Activated naive CD8-positive, alpha-beta T cell treated with anti-CD3 and anti-CD28 coated beads, Interleukin-2, amount 10 ng/mL, durations not matched to agents 7 days and 5 days (primary cell): ENCODE measurements at regions not wholly inside any gene's neighbourhood (a gene's known extent, or its start where the extent isn't known, plus 50 kb on each side); places are given as distances from the start of the nearest gene placed in this dataset.
"Not testable (repeated sequence)": the region's sequence is repeated elsewhere in the genome, so short reads cannot be mapped to it uniquely, and the experiment has no call there.

Experiments used
- ATAC-seq: fragments of 150-1000 bp; cut with Tn5 transposase; one replicate; pipeline ENCODE4 v1.10.0; 2021; ENCODE audit warnings: low read depth, moderate library complexity
- POLR2A ChIA-PET: fragments of 350-600 bp; sonication (Branson Sonifier 250); formaldehyde crosslinking; loops from one replicate; lab custom pipeline; 2021; ENCODE audit warnings: antibody characterized with exemption; lab: Charles Lee
- DNase-seq: peaks from one replicate; pipeline ENCODE4 v3.0.0; 2021
- H3K27ac Mint-ChIP-seq: one replicate; pipeline ENCODE4 v1.8.0; 2022; ENCODE audit warnings: mild to moderate bottlenecking, mixed read lengths
- H3K27me3 Mint-ChIP-seq: one replicate; pipeline ENCODE4 v1.8.0; 2022; ENCODE audit warnings: mild to moderate bottlenecking, moderate library complexity, mixed read lengths
- H3K36me3 Mint-ChIP-seq: one replicate; pipeline ENCODE4 v1.8.0; 2021; ENCODE audit warnings: mild to moderate bottlenecking, mixed read lengths
- H3K4me1 Mint-ChIP-seq: one replicate; pipeline ENCODE4 v1.8.0; 2021; ENCODE audit warnings: mixed read lengths
- H3K4me3 Mint-ChIP-seq: one replicate; pipeline ENCODE4 v1.8.0; 2022; ENCODE audit warnings: mild to moderate bottlenecking, moderate library complexity, mixed read lengths
- H3K9me3 Mint-ChIP-seq: one replicate; pipeline ENCODE4 v1.8.0; 2021; ENCODE audit warnings: mixed read lengths

DNA sequence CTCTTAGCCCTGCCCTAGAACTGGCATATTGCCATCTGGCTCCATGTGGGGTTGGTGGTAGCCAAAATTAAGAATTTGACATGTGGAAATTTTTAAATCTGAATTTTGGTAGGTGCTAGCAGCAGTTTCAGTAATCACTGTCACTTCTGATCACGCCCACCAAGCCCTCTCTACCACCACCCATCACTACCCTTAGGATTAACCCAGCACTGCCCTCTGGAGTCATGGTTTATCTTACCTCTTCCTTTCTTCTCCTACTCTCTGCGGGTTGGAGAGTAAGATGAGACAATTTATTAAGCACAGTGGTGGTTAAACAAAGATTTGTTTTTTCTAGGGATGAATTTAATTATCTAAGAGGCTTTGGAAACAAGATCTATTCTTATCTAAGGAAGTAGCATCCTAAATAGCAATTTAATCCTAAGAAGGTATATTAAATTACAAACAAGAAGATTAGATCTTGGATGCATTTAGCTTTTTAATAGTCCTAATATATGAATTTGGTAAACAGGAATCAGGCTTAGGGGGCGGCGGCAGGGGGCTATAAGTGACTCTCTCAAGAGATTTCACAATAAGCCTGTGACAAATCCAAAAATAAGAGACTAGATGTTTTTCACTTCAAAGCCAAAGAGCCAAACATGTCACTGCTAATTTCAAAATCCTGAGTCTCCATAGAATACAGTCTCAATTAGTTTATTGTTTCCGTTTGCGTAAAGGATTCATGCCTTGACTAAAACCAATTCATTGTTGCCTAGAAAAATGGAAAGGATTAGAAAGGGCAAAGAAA is 498.4 kb upstream of the UBE2E2 start:
- POLR2A ChIA-PET = no interaction called here
- Mint-ChIP-seq H3K4me1 (no peaks in the 10 kb centered on the region), H3K36me3 (no peaks in the 10 kb centered on the region), H3K9me3 (peaks cover 12% of the 10 kb centered on the region), H3K27me3 (no peaks in the 10 kb centered on the region), H3K4me3 (no peak overlapping the region), H3K27ac (no peak overlapping the region)
- DNase-seq (no peak), ATAC-seq (no peak)

DNA sequence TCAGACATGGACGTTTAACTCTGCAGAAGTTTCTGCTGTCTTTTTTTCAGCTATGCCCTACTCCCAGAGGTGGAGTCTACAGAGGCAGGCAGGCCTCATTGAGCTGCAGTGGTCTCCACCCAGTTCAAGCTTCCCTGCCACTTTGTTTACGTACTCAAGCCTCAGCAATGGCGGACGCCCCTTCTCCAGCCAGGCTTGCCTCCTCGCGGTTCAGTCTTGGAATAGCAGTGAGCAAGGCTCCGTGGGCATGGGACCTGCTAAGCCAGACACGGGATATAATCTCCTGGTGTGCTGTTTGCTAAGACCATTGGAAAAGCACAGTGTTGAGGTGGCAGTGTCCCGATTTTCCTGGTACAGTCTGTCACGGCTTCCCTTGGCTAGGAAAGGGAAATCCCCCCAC is 496.2 kb upstream of the UBE2E2 start:
- DNase-seq, POLR2A ChIA-PET, H3K36me3 Mint-ChIP-seq, ATAC-seq, H3K4me1 Mint-ChIP-seq, H3K4me3 Mint-ChIP-seq, H3K27me3 Mint-ChIP-seq, H3K27ac Mint-ChIP-seq: not testable (repeated sequence)
- H3K9me3 Mint-ChIP-seq = peaks cover 12% of the 10 kb centered on the region

DNA sequence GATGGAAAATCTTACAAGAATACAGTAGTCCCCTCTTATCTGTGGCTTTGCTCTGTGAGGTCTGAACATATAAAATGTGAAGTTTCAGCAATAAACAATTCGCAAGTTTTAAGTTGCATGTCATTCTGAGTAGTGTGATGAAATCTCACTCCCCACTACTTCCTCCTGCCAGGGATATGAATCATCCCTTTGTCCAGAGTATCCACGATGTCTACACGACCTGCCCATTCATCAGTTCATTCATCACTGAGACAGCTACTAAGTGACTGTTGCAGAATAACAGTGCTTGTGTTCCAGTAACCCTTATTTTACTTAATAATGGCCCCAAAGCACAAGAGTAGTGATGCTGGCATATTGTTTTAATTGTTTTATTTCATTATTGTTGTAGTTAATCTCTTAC is 489.2 kb upstream of the UBE2E2 start:
- H3K4me3 Mint-ChIP-seq = no peak overlapping the region
- H3K27ac Mint-ChIP-seq = no peak overlapping the region
- DNase-seq (no peak), ATAC-seq (no peak)
- POLR2A ChIA-PET = no interaction called here
- H3K36me3 Mint-ChIP-seq = no peaks in the 10 kb centered on the region
- peaks cover 6% of the 10 kb centered on the region for H3K9me3 Mint-ChIP-seq
- no peaks in the 10 kb centered on the region for H3K27me3 Mint-ChIP-seq
- no peaks in the 10 kb centered on the region for H3K4me1 Mint-ChIP-seq

DNA sequence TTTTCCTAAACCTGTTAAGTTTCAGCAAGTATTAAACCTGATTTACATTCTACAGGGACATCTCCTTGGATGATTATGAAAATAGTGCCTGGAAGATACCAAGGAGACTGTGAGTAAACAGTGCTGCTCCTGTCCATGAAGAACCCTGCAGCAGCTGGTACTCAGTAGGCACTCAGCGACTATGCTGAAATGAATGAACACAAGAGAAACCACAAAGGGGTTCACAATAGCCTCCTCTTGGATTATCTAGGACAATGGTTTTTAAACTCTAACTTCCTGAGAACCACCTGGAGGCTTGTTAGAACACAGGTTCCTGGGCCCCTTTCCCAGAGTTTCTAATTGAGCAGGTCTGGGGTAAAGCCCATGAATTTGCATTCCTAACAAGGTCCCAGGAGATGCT is 488.4 kb upstream of the UBE2E2 start:
- Mint-ChIP-seq H3K4me3 (no peak overlapping the region), H3K27me3 (no peaks in the 10 kb centered on the region), H3K4me1 (no peaks in the 10 kb centered on the region), H3K27ac (no peak overlapping the region), H3K36me3 (no peaks in the 10 kb centered on the region), H3K9me3 (peaks cover 2% of the 10 kb centered on the region)
- POLR2A ChIA-PET = no interaction called here
- DNase-seq (no peak), ATAC-seq (no peak)

DNA sequence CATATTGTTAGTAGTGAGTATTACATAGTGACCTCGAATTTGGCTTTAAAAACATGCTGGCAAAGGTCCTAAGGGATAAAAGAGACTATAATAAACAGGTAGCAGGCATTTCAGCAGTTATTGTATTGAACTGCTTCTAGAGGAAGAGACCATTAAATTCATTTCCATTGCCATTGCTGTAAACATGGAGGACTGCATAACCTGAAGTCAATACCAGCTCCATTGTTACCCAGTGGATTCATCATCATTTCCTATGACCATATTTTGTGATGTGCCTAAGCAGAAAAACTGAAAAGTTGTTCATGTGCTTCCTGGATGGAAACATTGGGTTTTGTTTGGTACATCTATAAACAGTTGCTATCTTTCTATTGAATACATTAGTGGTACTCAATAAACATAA is 482.5 kb upstream of the UBE2E2 start:
- Mint-ChIP-seq H3K4me1 (no peaks in the 10 kb centered on the region), H3K9me3 (peaks cover 2% of the 10 kb centered on the region), H3K36me3 (no peaks in the 10 kb centered on the region), H3K4me3 (no peak overlapping the region), H3K27me3 (no peaks in the 10 kb centered on the region), H3K27ac (no peak overlapping the region)
- ATAC-seq = no peak
- DNase-seq = no peak
- POLR2A ChIA-PET = no interaction called here

DNA sequence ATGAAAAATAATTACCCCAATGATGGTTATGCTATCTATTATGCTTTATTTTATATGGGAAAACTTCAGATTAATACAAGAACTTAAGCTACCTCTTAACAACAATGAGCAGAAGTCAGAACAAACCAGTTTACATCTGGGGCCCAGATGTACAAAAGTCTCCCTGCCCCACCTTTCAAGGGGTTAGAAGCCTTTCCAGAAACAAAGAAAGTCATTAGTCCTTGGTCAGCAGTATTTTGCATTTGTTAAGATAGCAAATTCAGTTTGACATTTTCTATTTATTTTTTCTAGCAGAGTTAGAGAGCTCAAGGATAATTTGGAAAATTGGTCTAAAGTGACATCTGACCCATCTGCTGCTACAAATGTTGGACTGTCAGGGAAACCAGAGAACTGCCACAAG is 478.7 kb upstream of the UBE2E2 start:
- H3K9me3 Mint-ChIP-seq = peaks cover 2% of the 10 kb centered on the region
- DNase-seq = no peak
- POLR2A ChIA-PET = no interaction called here
- H3K4me1 Mint-ChIP-seq = no peaks in the 10 kb centered on the region
- H3K36me3 Mint-ChIP-seq = no peaks in the 10 kb centered on the region
- no peak overlapping the region for H3K27ac Mint-ChIP-seq
- H3K27me3 Mint-ChIP-seq = no peaks in the 10 kb centered on the region
- H3K4me3 Mint-ChIP-seq = no peak overlapping the region
- ATAC-seq = no peak

DNA sequence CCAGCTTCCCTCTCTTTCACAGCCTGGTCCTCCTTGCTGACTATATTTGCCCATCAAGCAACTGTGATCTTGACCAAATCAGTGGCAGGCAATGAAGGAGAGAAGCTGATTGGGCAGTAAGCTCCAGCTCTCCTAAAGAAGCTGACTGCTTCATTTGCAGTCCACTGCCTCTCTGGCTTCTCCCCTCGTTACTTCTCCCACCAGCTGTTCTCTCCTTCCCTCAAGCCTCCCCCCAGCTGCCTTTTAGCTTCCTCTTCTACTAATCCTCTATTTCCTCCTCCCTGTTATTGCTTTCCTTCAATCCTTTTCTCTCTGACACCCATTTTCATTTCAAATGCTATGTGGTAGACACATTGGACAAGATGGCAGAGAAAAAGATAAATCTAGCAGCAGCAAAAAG is 474.7 kb upstream of the UBE2E2 start:
- DNase-seq = no peak
- H3K27me3 Mint-ChIP-seq = no peaks in the 10 kb centered on the region
- no peak overlapping the region for H3K4me3 Mint-ChIP-seq
- no peaks in the 10 kb centered on the region for H3K9me3 Mint-ChIP-seq
- no peak overlapping the region for H3K27ac Mint-ChIP-seq
- no peaks in the 10 kb centered on the region for H3K4me1 Mint-ChIP-seq
- POLR2A ChIA-PET = no interaction called here
- no peak for ATAC-seq
- H3K36me3 Mint-ChIP-seq = no peaks in the 10 kb centered on the region

DNA sequence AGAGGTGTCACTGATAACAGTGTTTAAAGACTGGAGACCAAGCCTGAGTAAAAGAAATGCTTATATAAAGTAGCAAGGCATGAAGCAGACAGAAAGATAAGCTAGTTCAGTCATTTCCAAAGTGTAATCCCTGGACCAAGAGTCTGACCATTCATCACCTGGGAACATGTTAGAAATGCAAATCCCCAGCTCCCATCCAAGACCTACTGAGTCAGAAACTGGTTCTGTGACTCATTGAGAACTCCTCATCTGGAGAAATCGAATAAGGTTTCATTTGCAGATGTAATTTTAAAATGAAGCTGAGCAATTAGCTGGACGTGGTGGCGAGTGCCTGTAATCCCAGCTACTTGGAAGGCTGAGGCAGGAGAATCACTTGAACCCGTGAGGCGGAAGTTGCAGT is 473.9 kb upstream of the UBE2E2 start:
- no peaks in the 10 kb centered on the region for H3K27me3 Mint-ChIP-seq
- no peak for DNase-seq
- no peak for ATAC-seq
- H3K4me1 Mint-ChIP-seq = no peaks in the 10 kb centered on the region
- H3K27ac Mint-ChIP-seq = no peak overlapping the region
- POLR2A ChIA-PET = no interaction called here
- no peaks in the 10 kb centered on the region for H3K9me3 Mint-ChIP-seq
- no peaks in the 10 kb centered on the region for H3K36me3 Mint-ChIP-seq
- no peak overlapping the region for H3K4me3 Mint-ChIP-seq

DNA sequence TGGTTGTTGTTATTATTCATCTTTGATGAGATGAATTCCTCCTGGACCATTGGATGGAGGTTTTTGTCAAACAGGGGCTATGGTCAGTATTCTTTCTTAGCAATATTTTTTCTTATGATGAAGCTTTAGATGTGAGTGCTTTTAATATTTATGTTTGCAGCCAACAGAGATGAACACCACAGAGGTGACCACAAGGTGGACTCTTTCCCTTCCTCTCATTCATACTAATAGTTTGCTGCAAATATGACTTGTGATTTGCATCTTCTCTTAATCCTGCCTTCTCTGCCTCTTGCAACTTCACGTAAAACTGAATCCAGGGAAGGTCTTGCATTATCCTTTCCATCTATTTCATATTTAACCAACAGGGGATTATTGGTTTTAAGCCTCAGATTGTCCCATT is 473.1 kb upstream of the UBE2E2 start:
- H3K4me1 Mint-ChIP-seq = no peaks in the 10 kb centered on the region
- no peak for ATAC-seq
- H3K36me3 Mint-ChIP-seq = no peaks in the 10 kb centered on the region
- no peak for DNase-seq
- no peaks in the 10 kb centered on the region for H3K9me3 Mint-ChIP-seq
- no peaks in the 10 kb centered on the region for H3K27me3 Mint-ChIP-seq
- no peak overlapping the region for H3K27ac Mint-ChIP-seq
- POLR2A ChIA-PET = no interaction called here
- no peak overlapping the region for H3K4me3 Mint-ChIP-seq

DNA sequence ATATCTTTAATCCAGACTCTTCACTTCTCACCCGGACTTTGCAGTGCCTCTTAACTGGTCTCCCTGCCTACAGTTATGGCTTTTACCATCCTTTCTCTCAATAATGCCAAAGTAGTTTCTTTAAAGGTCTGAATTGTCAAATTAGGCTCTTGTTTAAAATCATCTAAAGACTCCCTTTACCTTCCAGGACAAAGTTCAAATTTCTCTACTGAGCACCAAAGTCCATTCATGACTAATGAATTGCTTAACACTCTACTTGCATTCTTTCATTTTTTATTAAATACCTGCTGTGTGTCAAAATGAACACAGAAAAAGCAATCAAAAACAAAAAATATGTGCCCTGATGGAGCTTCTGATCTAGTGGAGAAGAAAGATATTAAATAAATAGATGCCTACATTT is 472.4 kb upstream of the UBE2E2 start:
- ATAC-seq (no peak), DNase-seq (no peak)
- POLR2A ChIA-PET = no interaction called here
- Mint-ChIP-seq H3K27me3 (no peaks in the 10 kb centered on the region), H3K27ac (no peak overlapping the region), H3K36me3 (no peaks in the 10 kb centered on the region), H3K4me1 (no peaks in the 10 kb centered on the region), H3K9me3 (no peaks in the 10 kb centered on the region), H3K4me3 (no peak overlapping the region)

DNA sequence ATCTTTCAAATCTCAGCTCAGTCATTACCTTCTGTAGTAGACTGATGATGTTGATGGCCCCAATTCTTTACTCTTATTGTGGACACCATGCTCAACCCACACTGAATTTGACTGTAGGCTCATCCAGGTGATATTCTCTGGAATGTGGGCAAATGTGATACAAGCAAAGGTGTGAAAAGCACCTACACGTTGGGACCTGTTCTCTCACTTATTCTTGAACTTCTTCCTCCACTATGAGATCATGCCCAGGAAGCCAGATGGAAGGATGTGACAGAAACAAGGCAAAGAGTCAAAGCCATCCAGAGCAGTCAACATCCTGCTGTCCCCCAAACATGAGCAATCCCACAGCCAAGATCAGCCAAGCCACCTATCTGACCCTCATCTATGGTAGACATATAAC is 471.2 kb upstream of the UBE2E2 start:
- Mint-ChIP-seq H3K36me3 (no peaks in the 10 kb centered on the region), H3K4me1 (no peaks in the 10 kb centered on the region), H3K27me3 (no peaks in the 10 kb centered on the region), H3K27ac (no peak overlapping the region), H3K4me3 (no peak overlapping the region), H3K9me3 (no peaks in the 10 kb centered on the region)
- ATAC-seq (no peak), DNase-seq (no peak)
- POLR2A ChIA-PET = no interaction called here

DNA sequence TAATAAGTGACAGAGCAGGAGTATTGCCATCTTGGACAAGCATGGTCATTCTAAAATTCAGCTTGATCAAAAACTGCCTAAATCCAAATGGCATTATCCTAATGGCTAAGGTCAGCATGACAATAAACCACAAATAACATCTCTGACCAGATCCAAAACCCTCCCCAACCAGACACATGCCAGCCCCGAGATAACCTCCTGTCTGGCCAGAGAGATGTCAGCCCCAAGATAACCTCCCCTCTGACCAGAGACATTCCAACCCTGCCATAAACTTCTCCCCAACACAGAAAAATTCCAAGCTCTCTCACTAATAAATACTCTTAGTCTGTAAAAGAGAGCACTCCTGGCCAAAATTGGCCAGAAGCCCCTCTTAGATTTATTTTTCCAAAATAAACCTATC is 470.5 kb upstream of the UBE2E2 start:
- H3K9me3 Mint-ChIP-seq = no peaks in the 10 kb centered on the region
- ATAC-seq (no peak), DNase-seq (no peak)
- H3K36me3 Mint-ChIP-seq = no peaks in the 10 kb centered on the region
- no peak overlapping the region for H3K4me3 Mint-ChIP-seq
- H3K27ac Mint-ChIP-seq = no peak overlapping the region
- no peaks in the 10 kb centered on the region for H3K27me3 Mint-ChIP-seq
- POLR2A ChIA-PET = no interaction called here
- H3K4me1 Mint-ChIP-seq = no peaks in the 10 kb centered on the region

DNA sequence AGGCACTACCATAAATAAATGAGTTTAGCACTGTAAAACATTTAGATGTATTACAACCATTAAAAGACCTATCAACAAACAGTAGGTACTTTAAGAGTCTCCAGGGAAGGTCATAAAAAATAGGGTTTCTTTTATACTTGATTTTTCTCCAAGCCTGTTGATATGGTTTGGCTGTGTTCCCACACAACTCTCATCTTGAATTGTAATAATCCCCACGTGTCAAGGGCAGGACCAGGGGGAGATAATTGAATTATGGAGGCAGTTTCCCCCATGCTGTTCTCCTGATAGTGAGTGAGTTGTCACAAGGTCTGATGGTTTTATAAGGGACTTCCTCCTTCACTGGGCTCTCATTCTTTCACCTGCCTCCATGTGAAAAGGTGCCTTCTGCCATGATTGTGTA is 468.9 kb upstream of the UBE2E2 start:
- H3K27ac Mint-ChIP-seq = no peak overlapping the region
- H3K4me1 Mint-ChIP-seq = no peaks in the 10 kb centered on the region
- DNase-seq (no peak), ATAC-seq (no peak)
- H3K36me3 Mint-ChIP-seq = no peaks in the 10 kb centered on the region
- no peaks in the 10 kb centered on the region for H3K9me3 Mint-ChIP-seq
- H3K27me3 Mint-ChIP-seq = no peaks in the 10 kb centered on the region
- POLR2A ChIA-PET = no interaction called here
- H3K4me3 Mint-ChIP-seq = no peak overlapping the region

DNA sequence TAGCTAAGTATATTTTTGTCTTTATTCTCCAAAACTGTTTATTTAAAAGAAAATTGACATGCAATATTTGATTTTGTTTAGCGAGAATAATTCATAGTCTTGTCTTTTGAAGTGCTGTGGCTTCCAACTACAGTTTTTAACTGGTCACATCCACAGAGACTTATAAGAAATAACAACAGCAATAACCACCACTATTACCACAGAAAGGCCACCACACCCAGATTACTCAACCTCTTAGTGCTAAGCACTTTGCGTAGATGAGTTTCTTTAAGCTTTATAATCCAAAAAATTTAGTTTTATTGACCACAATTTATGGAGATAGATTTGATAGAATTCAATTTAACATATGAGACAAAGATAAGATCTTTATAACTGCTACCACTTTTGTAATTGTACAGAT is 468.4 kb upstream of the UBE2E2 start:
- DNase-seq = no peak
- H3K36me3 Mint-ChIP-seq = no peaks in the 10 kb centered on the region
- POLR2A ChIA-PET = no interaction called here
- ATAC-seq = no peak
- no peaks in the 10 kb centered on the region for H3K27me3 Mint-ChIP-seq
- no peak overlapping the region for H3K27ac Mint-ChIP-seq
- no peaks in the 10 kb centered on the region for H3K4me1 Mint-ChIP-seq
- no peaks in the 10 kb centered on the region for H3K9me3 Mint-ChIP-seq
- no peak overlapping the region for H3K4me3 Mint-ChIP-seq

DNA sequence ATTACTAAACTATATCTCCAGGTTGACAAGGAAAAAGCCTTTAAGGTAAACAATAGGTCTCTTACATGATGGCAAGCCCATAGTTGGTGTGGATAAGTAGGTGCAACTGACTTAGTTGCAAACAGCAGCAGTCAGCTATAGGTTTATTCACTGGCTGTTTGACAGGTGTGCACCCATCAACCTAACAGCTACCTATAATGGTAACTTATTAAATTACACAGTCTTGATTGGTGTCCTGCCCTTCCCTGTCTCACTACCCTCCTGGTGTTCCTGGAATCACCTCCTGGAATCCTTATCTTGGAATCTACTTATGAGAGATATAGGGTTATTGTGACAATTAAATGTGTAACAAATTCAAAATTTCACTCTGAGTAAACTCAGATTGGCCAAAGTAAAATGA is 467.8 kb upstream of the UBE2E2 start:
- no peak overlapping the region for H3K27ac Mint-ChIP-seq
- no peak overlapping the region for H3K4me3 Mint-ChIP-seq
- ATAC-seq (no peak), DNase-seq (no peak)
- no peaks in the 10 kb centered on the region for H3K4me1 Mint-ChIP-seq
- POLR2A ChIA-PET = no interaction called here
- H3K27me3 Mint-ChIP-seq = no peaks in the 10 kb centered on the region
- H3K9me3 Mint-ChIP-seq = no peaks in the 10 kb centered on the region
- no peaks in the 10 kb centered on the region for H3K36me3 Mint-ChIP-seq
